GM13976 (cell line): ENCODE measurements at regions not wholly inside any gene's neighbourhood (a gene's known extent, or its start where the extent isn't known, plus 50 kb on each side); places are given as distances from the start of the nearest gene placed in this dataset.

Experiments used
- DNase-seq: peaks from one replicate; pipeline ENCODE4 v3.0.0; 2012; ENCODE audit warnings: low spot score
- CTCF ChIP-seq: IDR thresholded peaks from 2 replicates; pipeline ENCODE4 v1.5.1; 2012; ENCODE audit warnings: borderline replicate concordance, mild to moderate bottlenecking; ENCODE audit not compliant: insufficient read depth; ENCODE audit errors: extremely low read depth, missing control alignments, control extremely low read depth
- in situ Hi-C: fragments of 300-500 bp; cut with MboI; formaldehyde crosslinking; loops from one replicate; pipeline ENCODE4 v1.12.0; 2022; ENCODE audit warnings: low sequenced_read_pairs, mixed read lengths, inconsistent platforms; ENCODE audit not compliant: unreplicated experiment

- TF ChIP-seq CTCF: no peak
- no peak for DNase-seq
- in situ Hi-C loops: no loop called here
These were observed 643.9 kb downstream of the TBC1D4 start for GRCh38 chr13:74838096-74838495.

GRCh38 chr13:74836628-74837027 lies 645.3 kb downstream of the TBC1D4 start:
- in situ Hi-C loops: no loop called here
- no peak for DNase-seq
- no peak for TF ChIP-seq CTCF

DNA sequence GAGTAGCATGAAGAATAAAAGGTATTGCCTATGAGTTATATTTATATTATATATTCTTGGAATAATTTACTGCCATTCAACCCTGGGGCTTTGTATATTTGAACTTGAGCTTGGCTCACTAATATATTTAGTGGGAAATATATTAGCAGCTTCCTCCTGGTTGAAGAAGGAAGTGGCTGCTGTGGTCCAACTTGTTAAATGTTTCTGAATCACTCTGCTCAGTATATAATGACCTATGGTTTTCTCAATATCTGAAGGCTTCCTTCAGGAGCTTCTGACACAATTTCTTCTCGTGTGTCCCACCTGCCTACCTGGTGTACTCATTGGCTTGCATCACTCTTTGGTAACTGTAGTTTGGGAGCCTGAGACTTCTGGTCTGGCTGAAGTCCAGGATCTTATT lies 646.4 kb downstream of the TBC1D4 start:
- TF ChIP-seq CTCF: no peak
- in situ Hi-C loops: no loop called here
- DNase-seq: no peak

GRCh38 chr13:74825938-74826246 lies 656.1 kb downstream of the TBC1D4 start:
- in situ Hi-C loops: no loop called here
- no peak for DNase-seq
- TF ChIP-seq CTCF: no peak

DNA sequence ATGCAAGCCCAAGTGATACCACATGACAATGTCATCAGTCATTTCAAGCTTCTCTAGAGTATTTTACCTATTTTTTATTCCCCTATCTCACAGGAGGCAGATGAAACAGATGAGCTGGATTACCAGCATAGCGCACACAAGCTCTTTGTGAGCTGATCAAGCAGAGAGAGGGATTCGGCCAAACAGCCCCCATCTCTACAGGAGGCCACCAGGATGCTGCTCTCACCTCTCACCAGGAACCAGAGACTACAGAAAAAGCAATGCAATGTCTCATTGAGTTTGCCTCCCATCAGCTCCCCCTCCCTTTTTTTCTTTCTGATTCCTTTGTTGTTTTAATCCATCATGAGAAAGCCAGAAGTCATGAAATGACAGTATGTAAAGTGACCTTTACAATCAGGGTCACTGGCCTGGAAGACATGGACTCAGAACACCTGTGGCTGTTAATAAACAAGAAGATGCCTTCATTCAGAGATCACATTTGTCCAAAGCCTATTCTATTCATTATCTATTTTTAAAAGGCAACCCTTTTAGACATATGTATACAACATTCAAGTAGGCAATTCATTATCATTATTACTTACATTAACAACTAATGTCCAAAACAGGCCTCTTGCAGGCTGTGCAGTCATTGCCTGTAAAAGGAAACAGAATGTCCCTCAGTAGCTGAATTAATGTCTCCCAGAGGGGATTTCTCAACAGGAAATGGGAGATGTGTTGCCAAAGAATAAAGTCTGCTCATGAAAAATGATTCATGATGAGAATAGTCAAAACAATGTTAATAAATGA lies 656.6 kb downstream of the TBC1D4 start:
- in situ Hi-C loops: no loop called here
- DNase-seq: no peak
- TF ChIP-seq CTCF: no peak

GRCh38 chr13:74820809-74821208 lies 661.2 kb downstream of the TBC1D4 start:
- TF ChIP-seq CTCF: no peak
- no peak for DNase-seq
- in situ Hi-C loops: no loop called here
